GM12874 (cell line): ENCODE measurements at regions not wholly inside any gene's neighbourhood (a gene's known extent, or its start where the extent isn't known, plus 50 kb on each side); places are given as distances from the start of the nearest gene placed in this dataset.

Experiments
- TF ChIP-seq, protein P1 (sequence below): IDR thresholded peaks from 2 replicates; pipeline ENCODE4 v1.5.1; 2011; ENCODE audit warnings: low read depth, mild to moderate bottlenecking, control low read depth, low read length, moderate library complexity; ENCODE audit not compliant: insufficient read depth

DNA sequence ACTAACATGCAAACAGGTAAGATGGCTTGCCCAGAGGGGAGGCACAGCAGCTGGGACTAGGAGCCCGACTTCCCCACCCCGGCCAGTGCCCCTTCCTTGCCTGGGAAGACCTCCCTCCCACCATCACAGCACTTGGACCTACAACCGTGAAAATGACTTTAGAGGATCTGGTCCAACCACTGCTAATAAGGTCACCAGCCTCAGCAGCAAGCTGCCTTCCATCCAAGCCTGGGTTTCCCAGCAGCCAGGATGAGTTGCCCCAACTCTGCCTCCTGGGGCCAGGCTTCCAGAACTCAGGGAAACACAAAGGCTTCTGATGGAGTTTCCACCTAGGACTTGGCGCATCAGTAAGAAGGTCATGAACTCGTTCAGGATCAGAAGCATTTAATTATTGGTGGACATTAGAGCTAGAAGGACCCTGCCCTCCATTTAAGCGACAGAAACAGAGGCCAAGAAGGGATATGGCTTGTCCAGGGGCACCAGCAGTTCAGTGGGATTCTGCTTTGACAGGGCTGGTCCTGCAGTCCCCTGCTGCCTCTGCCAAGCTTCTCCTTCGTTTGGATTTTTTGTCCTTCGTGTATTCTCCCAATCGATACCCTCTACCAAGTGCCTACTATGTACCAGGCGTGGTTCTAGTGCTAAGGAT is 403.0 kb upstream of the ID2 start:
- TF ChIP-seq, protein P1, sequence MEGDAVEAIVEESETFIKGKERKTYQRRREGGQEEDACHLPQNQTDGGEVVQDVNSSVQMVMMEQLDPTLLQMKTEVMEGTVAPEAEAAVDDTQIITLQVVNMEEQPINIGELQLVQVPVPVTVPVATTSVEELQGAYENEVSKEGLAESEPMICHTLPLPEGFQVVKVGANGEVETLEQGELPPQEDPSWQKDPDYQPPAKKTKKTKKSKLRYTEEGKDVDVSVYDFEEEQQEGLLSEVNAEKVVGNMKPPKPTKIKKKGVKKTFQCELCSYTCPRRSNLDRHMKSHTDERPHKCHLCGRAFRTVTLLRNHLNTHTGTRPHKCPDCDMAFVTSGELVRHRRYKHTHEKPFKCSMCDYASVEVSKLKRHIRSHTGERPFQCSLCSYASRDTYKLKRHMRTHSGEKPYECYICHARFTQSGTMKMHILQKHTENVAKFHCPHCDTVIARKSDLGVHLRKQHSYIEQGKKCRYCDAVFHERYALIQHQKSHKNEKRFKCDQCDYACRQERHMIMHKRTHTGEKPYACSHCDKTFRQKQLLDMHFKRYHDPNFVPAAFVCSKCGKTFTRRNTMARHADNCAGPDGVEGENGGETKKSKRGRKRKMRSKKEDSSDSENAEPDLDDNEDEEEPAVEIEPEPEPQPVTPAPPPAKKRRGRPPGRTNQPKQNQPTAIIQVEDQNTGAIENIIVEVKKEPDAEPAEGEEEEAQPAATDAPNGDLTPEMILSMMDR = no peak

DNA sequence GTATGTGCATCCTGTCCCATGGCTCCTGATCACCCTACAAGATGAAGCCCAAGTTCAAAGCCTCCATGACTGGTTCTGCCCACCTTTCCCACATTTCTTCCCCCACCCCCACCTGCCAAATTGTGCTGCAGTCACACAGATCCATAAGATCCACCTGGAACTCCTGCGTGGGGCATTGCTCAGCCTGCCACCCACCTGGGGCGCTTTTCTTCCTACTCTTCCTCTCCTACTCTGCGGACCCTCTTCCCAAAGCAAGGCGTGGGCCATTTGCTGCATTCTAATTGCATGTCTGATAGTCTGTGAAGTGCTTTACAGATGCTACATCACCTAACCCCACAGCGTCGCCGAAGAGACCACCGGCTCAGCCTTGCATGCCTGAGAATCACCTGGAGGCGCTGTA is 402.4 kb upstream of the ID2 start:
- TF ChIP-seq, protein P1 = no peak

DNA sequence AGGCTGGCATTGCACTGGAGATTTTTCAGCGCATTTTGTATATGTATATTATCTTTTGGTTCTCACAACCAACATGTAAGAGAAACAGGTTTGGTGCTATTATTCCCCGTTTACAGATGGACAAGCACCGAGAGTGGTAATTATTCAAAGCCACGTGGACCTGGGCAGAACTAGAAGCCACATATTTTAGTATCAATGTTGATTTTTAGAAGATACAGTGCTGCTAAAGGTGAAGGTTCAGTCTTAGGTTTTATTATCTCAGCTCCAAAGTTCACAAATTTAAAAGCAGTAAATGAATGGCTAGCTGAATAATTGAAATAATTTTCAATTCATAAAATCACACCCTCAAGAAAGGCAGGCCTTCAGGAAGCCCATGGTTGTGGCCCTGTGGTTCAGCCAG is 400.6 kb upstream of the ID2 start:
- TF ChIP-seq, protein P1 = no peak

DNA sequence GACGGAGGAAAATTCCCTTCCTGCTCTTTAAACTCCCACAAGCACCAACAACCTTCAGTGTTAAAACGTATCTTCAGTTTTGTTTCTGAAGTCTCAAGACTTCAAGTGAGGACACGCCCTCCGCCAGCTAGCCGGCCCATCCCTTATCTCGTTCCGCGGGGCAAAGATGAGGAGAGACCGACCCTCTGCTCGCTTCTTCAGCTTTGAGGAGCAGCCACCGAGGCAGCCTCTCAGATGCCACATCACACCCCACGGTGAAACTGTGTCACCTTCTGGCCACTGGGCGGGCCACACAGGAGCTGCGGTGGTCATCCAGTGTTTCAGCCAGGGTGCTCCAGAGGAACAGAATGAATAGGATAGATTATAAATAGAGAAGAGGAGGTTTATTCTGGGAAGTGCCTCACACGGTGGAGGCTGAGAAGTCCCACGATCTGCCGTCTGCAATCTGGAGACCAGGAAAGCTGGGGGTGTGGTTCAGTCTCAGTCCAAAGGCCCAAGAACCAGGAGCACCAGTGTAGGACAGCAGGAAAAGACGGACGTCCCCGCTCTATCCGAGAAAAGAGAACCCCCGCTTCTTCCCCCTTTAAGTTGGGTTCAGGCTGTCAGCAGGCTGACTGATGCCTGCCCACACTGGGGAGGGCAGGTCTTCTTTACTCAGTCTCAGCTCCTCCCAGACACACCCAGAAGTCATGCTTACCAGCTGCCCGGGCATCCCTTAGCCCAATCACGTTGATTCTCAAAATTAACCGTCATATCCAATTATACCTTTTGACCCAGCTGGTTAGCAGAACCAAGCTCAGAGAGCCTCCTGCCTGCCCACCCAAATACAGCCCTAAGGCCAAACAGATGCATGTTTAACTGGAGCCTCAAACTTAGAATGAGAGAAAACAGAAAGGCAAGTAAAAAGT is 399.7 kb upstream of the ID2 start:
- TF ChIP-seq, protein P1 = no peak

DNA sequence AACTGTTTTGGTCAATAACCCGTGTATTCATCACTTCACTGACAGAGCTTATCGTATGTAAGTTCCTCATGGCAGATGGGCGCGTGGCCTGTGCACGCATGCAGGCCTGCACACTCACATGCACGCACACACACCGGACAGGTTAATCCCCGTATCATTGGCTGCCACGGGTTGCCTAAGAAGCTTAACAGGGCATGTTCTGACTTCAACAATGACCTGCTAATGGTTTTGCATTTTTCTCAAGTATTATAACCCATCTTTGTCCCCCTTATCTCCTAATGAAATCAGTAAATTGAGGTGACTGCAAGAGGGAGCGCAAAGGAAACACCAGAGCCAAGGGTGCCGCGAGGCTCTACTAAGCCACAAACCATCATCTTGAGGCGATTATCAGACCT is 399.0 kb upstream of the ID2 start:
- TF ChIP-seq, protein P1 = no peak

DNA sequence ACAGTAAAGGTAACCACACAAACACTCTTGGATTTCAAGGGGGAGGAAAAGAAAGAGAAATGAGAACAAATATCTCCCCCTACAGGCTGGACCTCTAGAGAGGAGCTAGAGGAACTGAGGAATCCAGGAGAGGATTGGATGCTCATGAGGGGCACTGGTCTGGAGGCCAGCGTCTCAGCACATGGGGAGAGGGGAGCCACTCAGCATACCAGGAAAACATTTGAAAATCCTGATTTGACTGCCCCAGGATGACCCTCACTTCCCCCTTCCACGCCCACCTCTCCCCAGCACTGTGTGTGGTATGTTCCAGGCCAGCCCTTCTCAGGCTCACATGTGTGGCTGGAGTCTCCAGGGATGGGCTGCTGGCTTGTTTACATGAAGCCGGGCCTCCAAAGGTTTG is 396.8 kb upstream of the ID2 start:
- TF ChIP-seq, protein P1 = no peak

DNA sequence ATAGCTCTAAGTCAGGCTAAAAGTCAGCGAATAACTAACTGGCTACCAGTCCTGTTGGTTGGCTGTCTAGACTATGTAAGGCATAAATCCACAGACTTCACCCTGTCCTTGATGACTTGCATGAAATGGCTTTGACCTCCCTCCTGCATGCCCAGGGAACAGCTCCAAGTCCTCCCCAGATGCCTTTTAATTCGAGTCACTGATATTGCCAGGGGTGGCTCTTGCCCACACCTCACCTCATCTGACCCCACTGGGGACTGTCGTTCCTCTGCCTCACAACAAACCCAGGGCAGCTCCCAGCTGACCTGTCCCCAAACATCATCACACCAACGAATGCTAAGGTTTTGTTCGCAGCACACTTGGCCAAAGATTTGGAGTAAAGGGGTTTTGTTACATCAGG is 396.0 kb upstream of the ID2 start:
- TF ChIP-seq, protein P1 = no peak
